ENCODE measurements at regions not wholly inside any gene's neighbourhood (a gene's known extent, or its start where the extent isn't known, plus 50 kb on each side); places are given as distances from the start of the nearest gene placed in this dataset.

GRCh38 chr2:200042944-200043343 is 87.6 kb downstream of the MAIP1 start:
- H3K4me3 ChIP-seq (ENCODE audit: low read depth, low read length), result no peak overlapping the region
- TF ChIP-seq CTCF (IDR thresholded peaks at IDR 0.05; ENCODE audit: low read depth, low read length), result no peak

GRCh38 chr2:200044453-200044852 is 89.1 kb downstream of the MAIP1 start:
- H3K4me3 ChIP-seq (ENCODE audit: low read depth, low read length), result no peak overlapping the region
- no peak for TF ChIP-seq CTCF (IDR thresholded peaks at IDR 0.05; ENCODE audit: low read depth, low read length)

GRCh38 chr2:200048421-200048820 is 93.0 kb downstream of the MAIP1 start:
- no peak for TF ChIP-seq CTCF (IDR thresholded peaks at IDR 0.05; ENCODE audit: low read depth, low read length)
- H3K4me3 ChIP-seq (ENCODE audit: low read depth, low read length), result no peak overlapping the region

- H3K4me3 ChIP-seq (ENCODE audit: low read depth, low read length), result no peak overlapping the region
- TF ChIP-seq CTCF (IDR thresholded peaks at IDR 0.05; ENCODE audit: low read depth, low read length), result no peak
Observed at GRCh38 chr2:200049086-200049485, 93.7 kb downstream of the MAIP1 start.

GRCh38 chr2:200050921-200051610 is 95.7 kb downstream of the MAIP1 start:
- no peak for TF ChIP-seq CTCF (IDR thresholded peaks at IDR 0.05; ENCODE audit: low read depth, low read length)
- H3K4me3 ChIP-seq (ENCODE audit: low read depth, low read length), result no peak overlapping the region

- H3K4me3 ChIP-seq (ENCODE audit: low read depth, low read length), result no peak overlapping the region
- no peak for TF ChIP-seq CTCF (IDR thresholded peaks at IDR 0.05; ENCODE audit: low read depth, low read length)
Observed at GRCh38 chr2:200051611-200051945, 96.2 kb downstream of the MAIP1 start.

GRCh38 chr2:200052627-200053026 is 97.2 kb downstream of the MAIP1 start:
- no peak for TF ChIP-seq CTCF (IDR thresholded peaks at IDR 0.05; ENCODE audit: low read depth, low read length)
- H3K4me3 ChIP-seq (ENCODE audit: low read depth, low read length), result no peak overlapping the region
